ENCODE measurements at regions not wholly inside any gene's neighbourhood (a gene's known extent, or its start where the extent isn't known, plus 50 kb on each side); places are given as distances from the start of the nearest gene placed in this dataset.
A peak's percentile ranks its signal among the peaks of the same experiment; 100 is the strongest.

DNA sequence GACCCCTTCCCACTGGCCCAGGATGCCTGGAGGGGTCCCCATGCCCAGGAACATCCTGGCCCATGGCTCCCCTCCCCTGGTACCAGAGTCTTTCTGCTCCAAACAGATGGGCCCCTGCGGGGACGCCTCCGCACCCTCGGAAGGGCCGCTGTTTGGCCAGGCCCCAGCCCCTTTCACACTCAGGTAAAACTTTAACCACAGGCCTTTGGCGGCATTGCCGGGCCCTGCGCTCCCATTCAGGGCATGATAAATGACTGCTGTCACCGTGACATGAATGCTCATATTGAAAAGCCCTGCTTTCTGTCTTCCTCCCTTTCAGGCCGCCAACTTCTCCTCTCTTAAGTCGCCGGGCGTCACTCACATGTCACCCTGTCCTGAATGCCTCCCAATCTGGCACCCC is 141.5 kb upstream of the TOP1 start (continued):
- TF ChIP-seq ATF6 (CRISPR knock-in tag; conservative IDR thresholded peaks at IDR 0.05): no peak
- no peak for TF ChIP-seq ZNF616 (CRISPR knock-in tag; IDR thresholded peaks at IDR 0.05; ENCODE audit: low read depth)
- TF ChIP-seq HDAC2 (CRISPR knock-in tag; IDR thresholded peaks at IDR 0.05): 0 out of 2 replicates have a peak, but pooled peaks have one; percentile 34
- TF ChIP-seq ELF3 (CRISPR knock-in tag; IDR thresholded peaks at IDR 0.05): no peak
- no peak for TF ChIP-seq HNRNPH1 (optimal IDR thresholded peaks at IDR 0.05; ENCODE audit: low read depth, low read length)
- TF ChIP-seq NCOA5 (CRISPR knock-in tag; IDR thresholded peaks at IDR 0.05): no peak
- TF ChIP-seq ZNF460 (CRISPR knock-in tag; IDR thresholded peaks at IDR 0.05; ENCODE audit: borderline replicate concordance): no peak
- TF ChIP-seq ZNF24 (IDR thresholded peaks at IDR 0.05): no peak
- no peak for TF ChIP-seq ESRRA (CRISPR knock-in tag; IDR thresholded peaks at IDR 0.05; ENCODE audit: low read depth)
- no peak for TF ChIP-seq ZBTB34 (CRISPR knock-in tag; IDR thresholded peaks at IDR 0.05)
- TF ChIP-seq, protein P1, sequence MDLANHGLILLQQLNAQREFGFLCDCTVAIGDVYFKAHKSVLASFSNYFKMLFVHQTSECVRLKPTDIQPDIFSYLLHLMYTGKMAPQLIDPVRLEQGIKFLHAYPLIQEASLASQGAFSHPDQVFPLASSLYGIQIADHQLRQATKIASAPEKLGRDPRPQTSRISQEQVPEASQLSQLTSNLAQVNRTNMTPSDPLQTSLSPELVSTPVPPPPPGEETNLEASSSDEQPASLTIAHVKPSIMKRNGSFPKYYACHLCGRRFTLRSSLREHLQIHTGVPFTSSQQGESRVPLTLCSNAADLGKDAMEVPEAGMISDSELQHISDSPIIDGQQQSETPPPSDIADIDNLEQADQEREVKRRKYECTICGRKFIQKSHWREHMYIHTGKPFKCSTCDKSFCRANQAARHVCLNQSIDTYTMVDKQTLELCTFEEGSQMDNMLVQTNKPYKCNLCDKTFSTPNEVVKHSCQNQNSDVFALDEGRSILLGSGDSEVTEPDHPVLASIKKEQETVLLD (CRISPR knock-in tag; IDR thresholded peaks at IDR 0.05; ENCODE audit: low read depth): no peak
- TF ChIP-seq TIGD3 (CRISPR knock-in tag; IDR thresholded peaks at IDR 0.05; ENCODE audit: borderline replicate concordance): no peak
- no peak for TF ChIP-seq ZNF30 (CRISPR knock-in tag; IDR thresholded peaks at IDR 0.05)
- no peak for TF ChIP-seq PPARG (CRISPR knock-in tag; conservative IDR thresholded peaks at IDR 0.05)
- no peak for TF ChIP-seq BORCS8-MEF2B (CRISPR knock-in tag; IDR thresholded peaks at IDR 0.05)
- TF ChIP-seq ZNF781 (CRISPR knock-in tag; IDR thresholded peaks at IDR 0.05; ENCODE audit: borderline replicate concordance, not compliant biosample characterization): no peak
- TF ChIP-seq ZNF850 (CRISPR knock-in tag; conservative IDR thresholded peaks at IDR 0.05): no peak
- no peak for TF ChIP-seq ZNF17 (CRISPR knock-in tag; IDR thresholded peaks at IDR 0.05)
- TF ChIP-seq AHDC1 (CRISPR knock-in tag; IDR thresholded peaks at IDR 0.05; ENCODE audit: borderline replicate concordance): no peak
